ENCODE measurements at regions not wholly inside any gene's neighbourhood (a gene's known extent, or its start where the extent isn't known, plus 50 kb on each side); places are given as distances from the start of the nearest gene placed in this dataset.

DNA sequence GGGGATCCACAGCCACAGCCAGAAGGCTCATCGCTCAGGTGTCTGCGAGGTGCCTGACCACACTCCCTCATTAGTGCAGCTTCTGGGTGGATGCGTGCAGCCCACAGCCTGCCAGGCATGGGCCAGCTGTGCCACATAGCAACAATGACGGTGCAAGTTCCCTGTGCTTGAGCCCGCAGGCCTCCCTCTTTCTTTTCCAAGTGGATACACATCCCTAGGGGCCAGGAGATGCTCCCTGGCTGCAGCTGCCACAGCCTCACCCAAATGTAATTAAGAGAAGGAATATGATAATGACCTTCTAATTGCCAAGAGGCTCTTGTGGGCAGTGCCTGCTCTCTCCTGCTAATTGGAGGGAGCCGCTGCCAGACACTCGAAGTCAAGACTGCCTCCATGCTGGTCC, 116.0 kb upstream of the PPP1R26 start:
- no peaks in the 10 kb centered on the region for H3K9me3 ChIP-seq
- no peak overlapping the region for H3K27ac ChIP-seq
- WGBS, 5 donors = 75 to 90% (median 81%) methylated on average over 3 to 7 of the region's 7 CpGs
- H3K27me3 ChIP-seq = peaks cover 0 to 31% (median 0%) of the 10 kb centered on the region in 3 donors
- H3K36me3 ChIP-seq = no peaks in the 10 kb centered on the region
- H3K4me3 ChIP-seq = no peak overlapping the region
- intact Hi-C loops (cut with DNase I; ENCODE audit: low total_unique reads) = no loop called here
- TF ChIP-seq, protein P1, sequence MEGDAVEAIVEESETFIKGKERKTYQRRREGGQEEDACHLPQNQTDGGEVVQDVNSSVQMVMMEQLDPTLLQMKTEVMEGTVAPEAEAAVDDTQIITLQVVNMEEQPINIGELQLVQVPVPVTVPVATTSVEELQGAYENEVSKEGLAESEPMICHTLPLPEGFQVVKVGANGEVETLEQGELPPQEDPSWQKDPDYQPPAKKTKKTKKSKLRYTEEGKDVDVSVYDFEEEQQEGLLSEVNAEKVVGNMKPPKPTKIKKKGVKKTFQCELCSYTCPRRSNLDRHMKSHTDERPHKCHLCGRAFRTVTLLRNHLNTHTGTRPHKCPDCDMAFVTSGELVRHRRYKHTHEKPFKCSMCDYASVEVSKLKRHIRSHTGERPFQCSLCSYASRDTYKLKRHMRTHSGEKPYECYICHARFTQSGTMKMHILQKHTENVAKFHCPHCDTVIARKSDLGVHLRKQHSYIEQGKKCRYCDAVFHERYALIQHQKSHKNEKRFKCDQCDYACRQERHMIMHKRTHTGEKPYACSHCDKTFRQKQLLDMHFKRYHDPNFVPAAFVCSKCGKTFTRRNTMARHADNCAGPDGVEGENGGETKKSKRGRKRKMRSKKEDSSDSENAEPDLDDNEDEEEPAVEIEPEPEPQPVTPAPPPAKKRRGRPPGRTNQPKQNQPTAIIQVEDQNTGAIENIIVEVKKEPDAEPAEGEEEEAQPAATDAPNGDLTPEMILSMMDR (IDR thresholded peaks at IDR 0.05) = no peak
- no peak for TF ChIP-seq POLR2AphosphoS5 (IDR thresholded peaks at IDR 0.05)
- TF ChIP-seq EP300 (IDR thresholded peaks at IDR 0.05) = no peak
- TF ChIP-seq POLR2A (IDR thresholded peaks at IDR 0.05) = no peak
- no peaks in the 10 kb centered on the region for H3K4me1 ChIP-seq
- DNase-seq = peak in 1 of 2 donors; percentile 23

DNA sequence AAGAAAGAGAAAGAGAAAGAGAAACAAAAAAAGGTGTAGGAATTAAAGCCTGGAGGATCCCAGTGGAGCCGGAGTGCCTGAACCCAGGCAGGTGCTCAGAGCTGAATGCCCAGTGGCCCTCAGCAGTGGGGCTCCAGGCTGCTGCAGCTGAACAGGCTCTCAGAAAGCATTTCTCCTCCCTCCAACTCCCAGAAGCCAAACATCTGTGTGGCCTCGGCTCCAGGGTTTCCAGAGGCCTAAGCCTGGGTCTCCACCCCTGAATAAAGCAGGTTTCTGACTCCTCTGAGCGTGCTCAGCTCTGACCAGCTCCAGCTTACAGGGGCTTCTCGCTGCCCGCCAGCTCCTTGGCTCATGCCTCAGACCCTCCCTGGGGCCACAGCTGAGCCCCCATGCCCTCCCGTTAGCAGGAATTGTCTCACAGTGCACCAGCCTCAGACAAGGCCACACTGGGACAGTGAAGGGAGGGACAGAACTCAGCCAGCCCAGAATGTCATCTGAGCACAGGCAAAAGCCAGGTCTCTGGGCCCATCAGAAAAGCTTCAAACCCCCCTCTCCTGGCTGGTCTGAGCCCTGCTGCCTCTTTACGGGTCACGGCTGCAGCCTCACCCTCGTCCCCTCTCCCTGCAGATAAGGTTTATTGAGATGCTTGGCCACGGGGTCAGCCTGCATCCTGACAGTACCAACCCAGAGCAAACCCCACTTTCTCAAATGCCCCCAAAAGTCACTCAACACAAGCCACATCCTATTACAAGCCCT, 114.4 kb upstream of the PPP1R26 start:
- intact Hi-C loops (cut with DNase I; ENCODE audit: low total_unique reads) = no loop called here
- Histone ChIP-seq H3K27me3 (peaks cover 0 to 22% (median 0%) of the 10 kb centered on the region in 3 donors), H3K36me3 (no peaks in the 10 kb centered on the region), H3K27ac (no peak overlapping the region), H3K4me3 (no peak overlapping the region), H3K4me1 (no peaks in the 10 kb centered on the region), H3K9me3 (no peaks in the 10 kb centered on the region)
- WGBS, 5 donors = 54 to 60% (median 56%) methylated on average over 9 to 10 of the region's 10 CpGs
- no peak for DNase-seq
- TF ChIP-seq POLR2A (IDR thresholded peaks at IDR 0.05) (no peak), POLR2AphosphoS5 (IDR thresholded peaks at IDR 0.05) (no peak)

DNA sequence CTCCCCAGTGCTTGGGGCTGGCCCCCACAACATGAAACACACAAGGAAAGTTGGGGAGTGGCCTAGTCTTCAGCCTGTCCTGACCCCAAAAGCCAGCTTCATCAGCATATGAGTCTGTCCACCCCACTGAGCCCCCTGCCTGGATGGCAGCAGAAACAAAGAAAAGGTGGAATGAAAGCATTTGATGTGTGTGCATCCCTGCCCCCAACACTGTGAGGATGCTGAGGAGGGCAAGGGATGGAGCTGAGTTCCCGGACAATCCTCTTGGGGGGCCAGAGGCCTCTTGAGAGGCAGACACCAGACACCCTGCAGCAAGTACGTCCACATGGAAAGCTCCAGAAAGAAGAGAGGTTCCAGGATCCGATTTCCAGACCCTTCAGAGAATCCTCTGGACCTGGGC, 113.5 kb upstream of the PPP1R26 start:
- 55 to 85% (median 77%) methylated on average over 3 of the region's 3 CpGs for WGBS, 5 donors

DNA sequence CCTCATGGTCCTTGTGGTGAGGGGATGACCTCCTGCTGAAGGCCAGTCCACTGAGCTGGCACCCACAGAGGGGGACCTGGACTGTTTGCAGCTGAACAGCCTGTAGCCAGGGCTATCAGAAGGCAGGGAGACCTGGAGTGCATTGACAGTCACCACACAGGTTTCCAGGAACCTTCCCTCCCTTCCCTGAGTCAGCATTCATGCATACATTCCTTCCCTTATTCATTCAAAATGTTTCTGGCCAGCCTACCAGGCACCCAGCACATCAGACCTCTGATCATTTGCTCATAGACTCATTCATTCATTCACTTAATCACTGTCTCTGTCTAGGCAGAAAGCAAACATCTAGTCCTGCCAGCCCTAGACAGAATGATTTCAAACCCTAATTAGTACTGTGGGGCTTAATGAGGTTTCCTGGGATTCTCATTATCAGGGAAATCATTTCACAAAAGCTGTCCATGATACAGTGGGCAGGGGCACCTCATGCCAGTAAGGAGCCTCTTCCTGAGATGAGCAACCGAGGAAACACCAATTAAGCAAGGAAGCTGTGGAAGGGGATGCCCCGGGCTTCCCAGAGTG, 110.1 kb upstream of the PPP1R26 start:
- WGBS, 5 donors = 66 to 84% (median 75%) methylated on average over 2 of the region's 2 CpGs
- intact Hi-C loops (cut with DNase I; ENCODE audit: low total_unique reads) = no loop called here
- Histone ChIP-seq H3K36me3 (no peaks in the 10 kb centered on the region), H3K4me1 (no peaks in the 10 kb centered on the region), H3K27me3 (peaks cover 0 to 56% (median 13%) of the 10 kb centered on the region in 3 donors), H3K4me3 (no peak overlapping the region), H3K9me3 (no peaks in the 10 kb centered on the region), H3K27ac (no peak overlapping the region)
- TF ChIP-seq POLR2A (IDR thresholded peaks at IDR 0.05) (no peak), EP300 (IDR thresholded peaks at IDR 0.05) (no peak)
- TF ChIP-seq, protein P1 (IDR thresholded peaks at IDR 0.05) = no peak
- no peak for DNase-seq

More for the DNA sequence above, 113.5 kb upstream of the PPP1R26 start:
- H3K9me3 ChIP-seq = no peaks in the 10 kb centered on the region
- intact Hi-C loops (cut with DNase I; ENCODE audit: low total_unique reads) = no loop called here
- H3K4me3 ChIP-seq = no peak overlapping the region
- H3K27ac ChIP-seq = no peak overlapping the region
- H3K36me3 ChIP-seq = no peaks in the 10 kb centered on the region
- H3K4me1 ChIP-seq = no peaks in the 10 kb centered on the region
- DNase-seq = no peak
- TF ChIP-seq EP300 (IDR thresholded peaks at IDR 0.05) (no peak), POLR2A (IDR thresholded peaks at IDR 0.05) (no peak), POLR2AphosphoS5 (IDR thresholded peaks at IDR 0.05) (no peak)
- TF ChIP-seq, protein P1 (IDR thresholded peaks at IDR 0.05) = no peak
- H3K27me3 ChIP-seq = peaks cover 0 to 27% (median 0%) of the 10 kb centered on the region in 3 donors

Measured in stomach (tissue), 8 donors.